Sigmoid colon (tissue), 6 donors: ENCODE measurements at regions not wholly inside any gene's neighbourhood (a gene's known extent, or its start where the extent isn't known, plus 50 kb on each side); places are given as distances from the start of the nearest gene placed in this dataset.

Experiments
- DNase-seq: peaks from one replicate; pipeline ENCODE4 v3.0.0-alpha.2; 2019
- H3K27ac ChIP-seq, 4 donors: fragments of 200-600 bp; sonication (generic); one replicate each; pipeline ENCODE4 v1.5.1; 2016 to 2019; ENCODE audit warnings: mild to moderate bottlenecking in 1 of 4
- H3K27me3 ChIP-seq, 3 donors: fragments of 200-600 bp; sonication (generic); one replicate each; pipeline ENCODE4 v1.5.1; 2019; ENCODE audit warnings: mild to moderate bottlenecking in 1 of 3
- H3K36me3 ChIP-seq, 4 donors: fragments of 200-600 bp; sonication (generic); one replicate each; pipeline ENCODE4 v1.5.1; 2016 to 2019
- H3K4me1 ChIP-seq, 4 donors: fragments of 200-600 bp; sonication (generic); one replicate each; pipeline ENCODE4 v1.5.1; 2017 to 2019
- H3K4me3 ChIP-seq, 4 donors: fragments of 200-600 bp; sonication (generic); one replicate each; pipeline ENCODE4 v1.5.1; 2017 to 2019; ENCODE audit warnings: mild to moderate bottlenecking in 2 of 4, moderate library complexity in 1 of 4
- H3K9me3 ChIP-seq, 4 donors: fragments of 200-600 bp in 3 of 4; sonication (generic) in 3 of 4; one replicate each; pipeline versions ENCODE4 v1.5.1 to v1.6.1; 2013 to 2019
- EP300 ChIP-seq, 4 donors: sonication (generic); formaldehyde crosslinking; IDR thresholded peaks; one replicate each; pipeline ENCODE4 v1.6.1; 2017; ENCODE audit warnings: antibody characterized with exemption in 4 of 4
- POLR2A ChIP-seq, 2 donors: fragments of 450-650 bp; IDR thresholded peaks; one replicate each; pipeline ENCODE4 v1.6.1; 2016; ENCODE audit warnings: antibody characterized with exemption in 2 of 2, mild to moderate bottlenecking in 2 of 2, moderate library complexity in 2 of 2
- POLR2AphosphoS5 ChIP-seq, 4 donors: sonication (generic); formaldehyde crosslinking; IDR thresholded peaks; one replicate each; pipeline ENCODE4 v1.6.1; 2017; ENCODE audit warnings: antibody characterized with exemption in 4 of 4
- WGBS, 2 donors: extraction: QIAGEN DNeasy Blood & Tissue Kit; methylation state at CpG; one replicate each; pipeline ENCODE4 v1.1.7; 2013; 5-methylcytosine and 5-hydroxymethylcytosine counted together
- intact Hi-C: fragments of 100-400 bp; cut with DNase I; formaldehyde crosslinking; loops from one replicate; pipeline ENCODE4 v1.15.1; 2023
- TF ChIP-seq, protein P1 (sequence below), 4 experiments: fragments of 450-650 bp in 3 of 4; fragments of 200-600 bp in 1 of 4; IDR thresholded peaks; one replicate each; pipeline ENCODE4 v1.5.1; 2016 to 2019; ENCODE audit warnings: antibody characterized with exemption in 4 of 4, mild to moderate bottlenecking in 3 of 4, moderate library complexity in 2 of 4
- donor health status: healthy with polysubstance abuse.
- donor health status: healthy.

DNA sequence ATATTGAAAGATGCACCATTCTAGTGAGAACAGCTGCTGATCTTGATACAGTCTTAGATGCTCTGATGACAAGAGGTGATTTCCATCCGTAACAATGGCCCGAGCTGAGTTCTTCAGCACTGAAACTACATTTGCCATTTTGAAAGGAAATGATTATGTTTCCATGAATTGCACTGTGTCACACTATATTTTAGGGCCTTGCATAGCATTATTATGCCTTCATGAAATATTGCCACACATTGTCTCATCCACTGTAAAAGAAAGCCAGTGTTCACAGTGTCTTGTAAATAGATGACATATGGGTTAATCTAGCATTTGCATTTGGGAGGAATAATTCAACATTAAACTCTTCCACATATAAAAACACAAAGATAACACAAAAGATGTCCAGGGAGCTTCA lies 438.3 kb upstream of the PSMD7 start:
- Histone ChIP-seq H3K9me3 (no peaks in the 10 kb centered on the region), H3K36me3 (no peaks in the 10 kb centered on the region), H3K4me1 (peaks cover 0 to 9% (median 0%) of the 10 kb centered on the region in 4 donors), H3K27me3 (no peaks in the 10 kb centered on the region), H3K27ac (no peak overlapping the region), H3K4me3 (no peak overlapping the region)
- intact Hi-C loops: loop anchor here (5.0 kb wide), 1 partner anchor 66 kb away; no protein-coding TSS in a partner anchor
- DNase-seq: no peak
- WGBS, 2 donors: 95% methylated on average over 2 of the region's 2 CpGs
- TF ChIP-seq, protein P1, sequence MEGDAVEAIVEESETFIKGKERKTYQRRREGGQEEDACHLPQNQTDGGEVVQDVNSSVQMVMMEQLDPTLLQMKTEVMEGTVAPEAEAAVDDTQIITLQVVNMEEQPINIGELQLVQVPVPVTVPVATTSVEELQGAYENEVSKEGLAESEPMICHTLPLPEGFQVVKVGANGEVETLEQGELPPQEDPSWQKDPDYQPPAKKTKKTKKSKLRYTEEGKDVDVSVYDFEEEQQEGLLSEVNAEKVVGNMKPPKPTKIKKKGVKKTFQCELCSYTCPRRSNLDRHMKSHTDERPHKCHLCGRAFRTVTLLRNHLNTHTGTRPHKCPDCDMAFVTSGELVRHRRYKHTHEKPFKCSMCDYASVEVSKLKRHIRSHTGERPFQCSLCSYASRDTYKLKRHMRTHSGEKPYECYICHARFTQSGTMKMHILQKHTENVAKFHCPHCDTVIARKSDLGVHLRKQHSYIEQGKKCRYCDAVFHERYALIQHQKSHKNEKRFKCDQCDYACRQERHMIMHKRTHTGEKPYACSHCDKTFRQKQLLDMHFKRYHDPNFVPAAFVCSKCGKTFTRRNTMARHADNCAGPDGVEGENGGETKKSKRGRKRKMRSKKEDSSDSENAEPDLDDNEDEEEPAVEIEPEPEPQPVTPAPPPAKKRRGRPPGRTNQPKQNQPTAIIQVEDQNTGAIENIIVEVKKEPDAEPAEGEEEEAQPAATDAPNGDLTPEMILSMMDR (IDR thresholded peaks at IDR 0.05): no peak

DNA sequence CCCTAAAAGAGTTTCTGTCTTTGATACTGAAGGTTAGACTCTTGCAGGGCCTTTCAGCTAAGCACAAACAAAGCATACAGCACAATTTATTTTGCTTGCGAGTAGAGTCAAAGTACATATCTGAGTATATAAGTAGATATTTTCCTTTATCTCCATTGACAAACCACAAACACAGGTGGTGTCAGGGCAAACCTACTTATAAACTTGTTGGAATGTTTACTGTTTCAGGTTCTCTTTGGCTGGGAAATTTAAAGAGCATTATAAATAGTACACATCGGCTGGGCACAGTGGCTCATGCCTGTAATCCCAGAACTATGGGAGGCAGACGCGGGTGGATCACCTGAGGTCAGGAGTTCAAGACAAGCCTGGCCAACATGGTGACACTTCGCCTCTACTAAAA lies 442.6 kb upstream of the PSMD7 start:
- Histone ChIP-seq H3K27ac (no peak overlapping the region), H3K9me3 (no peaks in the 10 kb centered on the region), H3K4me1 (no peaks in the 10 kb centered on the region), H3K27me3 (no peaks in the 10 kb centered on the region), H3K4me3 (no peak overlapping the region), H3K36me3 (no peaks in the 10 kb centered on the region)
- TF ChIP-seq POLR2AphosphoS5 (IDR thresholded peaks at IDR 0.05) (no peak), POLR2A (IDR thresholded peaks at IDR 0.05) (no peak), EP300 (IDR thresholded peaks at IDR 0.05) (no peak)
- TF ChIP-seq, protein P1 (IDR thresholded peaks at IDR 0.05): no peak
- intact Hi-C loops: no loop called here
- DNase-seq: no peak
- WGBS, 2 donors: 30 to 82% methylated on average over 5 of the region's 5 CpGs

GRCh38 chr16:73852561-73852960 lies 444.1 kb upstream of the PSMD7 start:
- DNase-seq: no peak
- Histone ChIP-seq H3K4me3 (no peak overlapping the region), H3K36me3 (no peaks in the 10 kb centered on the region), H3K27me3 (no peaks in the 10 kb centered on the region), H3K27ac (no peak overlapping the region), H3K9me3 (no peaks in the 10 kb centered on the region), H3K4me1 (no peaks in the 10 kb centered on the region)
- 85 to 91% methylated on average over 1 of the region's 1 CpG for WGBS, 2 donors
- TF ChIP-seq POLR2AphosphoS5 (IDR thresholded peaks at IDR 0.05): no peak
- TF ChIP-seq, protein P1 (IDR thresholded peaks at IDR 0.05): no peak
- no peak for TF ChIP-seq EP300 (IDR thresholded peaks at IDR 0.05)
- no peak for TF ChIP-seq POLR2A (IDR thresholded peaks at IDR 0.05)
- intact Hi-C loops: no loop called here

DNA sequence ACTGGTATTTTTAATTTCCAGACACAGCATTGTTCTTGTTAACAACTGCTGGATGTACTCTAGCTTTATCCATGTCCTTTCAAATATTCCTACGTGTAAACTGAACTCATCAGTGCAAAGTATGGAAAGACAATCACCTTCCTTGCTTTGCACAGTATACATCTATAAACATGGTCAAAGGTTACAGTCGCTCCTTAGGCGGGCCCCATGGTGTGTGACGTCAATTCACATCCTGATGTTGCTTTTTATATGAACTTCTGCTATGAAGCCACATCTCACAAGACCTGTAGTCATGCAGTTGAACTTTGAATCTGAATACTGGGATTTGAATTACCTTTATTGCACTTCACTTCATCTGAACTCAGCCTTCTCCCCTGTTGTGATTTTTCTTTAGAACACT lies 447.6 kb upstream of the PSMD7 start:
- WGBS, 2 donors: 22 to 58% methylated on average over 4 of the region's 4 CpGs
- intact Hi-C loops: no loop called here
- TF ChIP-seq POLR2A (IDR thresholded peaks at IDR 0.05) (no peak), EP300 (IDR thresholded peaks at IDR 0.05) (no peak), POLR2AphosphoS5 (IDR thresholded peaks at IDR 0.05) (no peak)
- TF ChIP-seq, protein P1 (IDR thresholded peaks at IDR 0.05): no peak
- H3K4me1 ChIP-seq: no peaks in the 10 kb centered on the region
- no peaks in the 10 kb centered on the region for H3K9me3 ChIP-seq
- H3K36me3 ChIP-seq: no peaks in the 10 kb centered on the region
- no peak overlapping the region for H3K4me3 ChIP-seq
- no peaks in the 10 kb centered on the region for H3K27me3 ChIP-seq
- DNase-seq: no peak
- H3K27ac ChIP-seq: no peak overlapping the region

GRCh38 chr16:73847090-73847489 lies 449.5 kb upstream of the PSMD7 start:
- Histone ChIP-seq H3K9me3 (no peaks in the 10 kb centered on the region), H3K4me1 (no peaks in the 10 kb centered on the region), H3K27me3 (no peaks in the 10 kb centered on the region), H3K4me3 (no peak overlapping the region), H3K27ac (no peak overlapping the region), H3K36me3 (no peaks in the 10 kb centered on the region)
- intact Hi-C loops: no loop called here
- WGBS, 2 donors: 90 to 96% methylated on average over 3 of the region's 3 CpGs
- TF ChIP-seq POLR2A (IDR thresholded peaks at IDR 0.05) (no peak), POLR2AphosphoS5 (IDR thresholded peaks at IDR 0.05) (no peak), EP300 (IDR thresholded peaks at IDR 0.05) (no peak)
- TF ChIP-seq, protein P1 (IDR thresholded peaks at IDR 0.05): no peak
- DNase-seq: no peak
